NCI-H146 treated with DMSO at 0.1 percent for 48 hours (cell line): ENCODE measurements at regions not wholly inside any gene's neighbourhood (a gene's known extent, or its start where the extent isn't known, plus 50 kb on each side); places are given as distances from the start of the nearest gene placed in this dataset.
"Not testable (repeated sequence)": the region's sequence is repeated elsewhere in the genome, so short reads cannot be mapped to it uniquely, and the experiment has no call there.

Experiments
- DNase-seq: peaks from one replicate; lab custom pipeline; 2025; ENCODE audit not compliant: unreplicated experiment; lab: John Stamatoyannopoulos, UW

DNA sequence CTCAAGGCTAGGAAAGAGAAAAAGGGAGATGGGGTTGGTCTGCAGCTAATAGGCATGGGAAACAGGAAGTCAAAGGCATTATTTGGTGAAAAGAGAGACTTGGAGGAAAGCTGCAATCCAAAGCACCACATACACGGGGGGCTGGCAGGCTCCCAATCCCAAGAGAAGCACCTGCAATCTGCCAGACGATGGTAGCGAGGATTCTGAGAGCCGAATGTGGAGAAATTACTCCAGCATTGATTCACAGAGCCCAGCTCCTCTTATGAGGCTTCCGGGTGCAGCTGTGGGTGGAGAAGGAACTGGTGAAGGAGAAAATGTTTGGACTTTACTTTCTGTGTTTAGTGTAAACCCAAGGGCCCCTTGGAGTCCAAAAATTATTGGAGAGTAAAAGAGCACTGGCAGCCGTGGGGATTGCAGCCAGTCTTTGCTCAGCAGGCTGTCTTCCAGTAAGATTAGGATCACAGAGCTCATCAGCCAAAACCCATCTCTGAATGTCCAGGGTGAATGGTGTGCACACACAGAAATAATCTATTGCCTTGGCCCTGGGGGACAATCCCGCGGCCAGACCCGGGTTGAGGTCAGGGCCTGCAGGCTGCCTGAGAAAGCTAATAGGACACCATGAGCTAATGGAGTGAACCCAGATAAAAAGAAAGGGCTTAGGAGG is 197.6 kb downstream of the KIT start:
- no peak for DNase-seq

DNA sequence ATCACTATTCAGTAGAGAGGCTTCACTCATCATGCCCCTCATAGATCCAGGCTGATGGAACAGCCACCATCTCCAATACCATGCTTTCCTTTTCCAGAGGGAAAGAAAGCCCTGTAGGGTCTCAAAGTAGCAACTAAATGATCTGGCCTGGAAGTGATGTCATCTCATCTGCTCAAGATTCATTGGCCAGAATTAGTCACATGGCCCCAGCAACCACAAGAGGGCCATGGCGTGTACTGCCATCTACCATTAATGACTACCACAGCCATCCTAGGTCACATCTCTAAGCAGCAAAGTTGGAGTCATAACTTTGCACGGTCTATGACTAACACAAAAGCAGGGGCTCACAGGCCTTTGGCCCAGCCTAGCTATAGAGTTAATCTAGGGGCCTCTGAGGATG is 194.8 kb downstream of the KIT start:
- no peak for DNase-seq

DNA sequence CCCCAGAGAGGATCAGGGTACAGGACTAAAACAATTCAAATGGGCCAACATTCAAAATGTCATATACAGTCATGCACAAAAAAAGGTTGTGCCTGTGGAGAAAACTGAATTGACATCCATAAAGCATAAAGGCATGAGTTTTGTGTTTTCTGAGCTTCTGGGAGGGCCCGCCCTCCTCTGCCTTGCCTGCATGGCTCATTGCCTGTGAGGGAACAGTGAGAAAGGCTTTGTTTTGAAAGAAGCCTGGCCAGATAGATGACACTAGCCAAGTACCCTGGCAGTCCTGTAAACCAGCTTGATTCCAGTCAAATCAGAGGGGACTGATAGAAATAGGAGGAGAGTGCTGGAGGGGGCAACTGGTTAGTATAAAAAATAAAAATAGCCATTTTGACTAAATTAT is 194.3 kb downstream of the KIT start:
- DNase-seq: no peak

DNA sequence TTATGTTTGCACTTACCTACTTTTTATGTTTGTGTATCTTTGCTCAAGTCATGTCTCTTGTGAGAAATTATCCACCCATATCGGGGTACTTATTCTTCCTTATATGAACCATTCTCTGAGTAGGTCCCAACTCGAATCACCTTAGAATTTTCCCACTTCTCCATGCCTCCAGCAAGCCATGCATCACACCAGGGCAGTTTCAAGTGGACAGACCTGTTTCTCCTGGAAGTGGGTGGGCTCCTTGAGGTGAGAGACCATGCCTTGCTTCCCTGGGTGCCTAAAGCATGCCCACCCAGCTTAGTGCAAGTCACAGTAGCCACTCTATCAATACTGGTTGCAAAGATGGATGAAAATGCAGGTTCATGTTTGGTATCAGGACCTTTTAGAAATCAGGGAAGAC is 187.2 kb downstream of the KIT start:
- DNase-seq: no peak

DNA sequence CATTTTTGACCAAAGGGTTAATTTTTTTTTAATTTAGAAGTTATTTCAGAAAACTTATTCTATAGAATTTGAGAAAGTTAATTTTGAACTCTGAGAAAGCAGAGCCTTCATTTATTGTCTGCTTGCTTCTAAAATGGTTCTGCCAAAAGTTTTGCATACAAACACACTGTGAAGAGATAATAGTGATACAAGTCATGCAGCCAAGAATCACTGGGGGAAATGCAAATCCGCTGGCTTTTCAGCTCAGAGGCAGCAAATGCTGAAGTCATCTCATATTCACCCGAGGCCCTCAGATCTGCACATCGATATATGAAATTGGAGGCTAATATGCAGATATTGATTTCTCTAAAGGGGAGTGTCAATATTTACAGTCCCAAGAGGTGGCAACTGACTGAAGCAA is 186.2 kb downstream of the KIT start:
- DNase-seq: no peak

DNA sequence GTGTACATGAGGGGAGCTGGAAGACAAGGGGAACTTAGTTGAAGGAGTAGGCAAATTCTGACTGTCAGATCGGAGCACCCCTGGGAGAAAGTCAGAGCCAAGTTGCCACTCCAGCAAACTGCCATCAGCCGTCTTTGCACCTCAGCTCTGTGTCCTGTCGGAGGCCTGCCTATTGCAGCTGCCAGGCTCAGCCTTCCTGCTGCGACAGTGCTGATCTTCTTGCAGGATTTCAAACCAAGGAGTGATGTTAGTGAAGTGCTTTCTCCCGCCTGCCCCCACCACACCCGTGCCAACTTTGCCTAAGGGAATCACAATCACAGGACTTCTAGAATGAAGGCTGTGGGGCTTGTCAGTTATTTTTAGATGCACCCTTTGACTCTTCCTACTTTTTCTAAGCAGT is 185.3 kb downstream of the KIT start:
- no peak for DNase-seq

DNA sequence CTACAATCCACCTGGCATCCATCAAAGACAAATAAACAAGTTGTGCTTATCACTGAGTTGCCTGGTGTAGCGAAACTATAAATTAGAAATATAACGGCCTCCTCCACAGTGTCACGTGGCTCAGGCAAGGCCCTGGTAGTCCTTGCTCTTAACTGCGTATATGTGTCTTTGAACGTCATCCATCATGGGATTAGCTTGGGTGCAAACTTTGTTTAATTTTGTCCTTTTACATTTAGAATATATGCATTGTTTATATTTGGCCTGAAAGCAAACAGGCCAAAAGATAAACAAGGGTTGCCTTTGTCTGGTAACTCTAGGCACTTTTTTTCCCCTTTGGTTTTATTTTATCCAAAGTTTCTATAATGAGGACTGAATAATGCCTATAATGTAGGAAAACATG is 184.9 kb downstream of the KIT start:
- DNase-seq: no peak

DNA sequence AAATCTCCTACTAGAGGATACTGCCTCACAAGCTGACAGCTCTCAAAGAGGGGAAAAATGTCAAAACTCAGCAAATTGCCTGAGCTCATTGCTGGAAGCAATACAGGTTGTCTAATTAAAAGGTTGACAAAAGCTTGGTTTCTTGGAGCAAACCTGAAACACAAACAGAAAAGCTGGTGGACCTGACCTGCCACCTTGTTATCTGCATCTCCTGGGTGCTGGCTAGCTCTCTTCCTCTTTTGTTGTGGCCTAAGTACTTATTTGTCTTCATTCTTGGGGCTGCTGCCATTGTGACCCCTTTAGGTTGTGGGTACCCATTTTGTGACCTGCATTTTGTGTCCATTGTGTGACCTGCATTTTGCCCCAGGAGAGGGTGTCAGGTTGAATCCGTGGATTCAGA is 184.5 kb downstream of the KIT start:
- no peak for DNase-seq

DNA sequence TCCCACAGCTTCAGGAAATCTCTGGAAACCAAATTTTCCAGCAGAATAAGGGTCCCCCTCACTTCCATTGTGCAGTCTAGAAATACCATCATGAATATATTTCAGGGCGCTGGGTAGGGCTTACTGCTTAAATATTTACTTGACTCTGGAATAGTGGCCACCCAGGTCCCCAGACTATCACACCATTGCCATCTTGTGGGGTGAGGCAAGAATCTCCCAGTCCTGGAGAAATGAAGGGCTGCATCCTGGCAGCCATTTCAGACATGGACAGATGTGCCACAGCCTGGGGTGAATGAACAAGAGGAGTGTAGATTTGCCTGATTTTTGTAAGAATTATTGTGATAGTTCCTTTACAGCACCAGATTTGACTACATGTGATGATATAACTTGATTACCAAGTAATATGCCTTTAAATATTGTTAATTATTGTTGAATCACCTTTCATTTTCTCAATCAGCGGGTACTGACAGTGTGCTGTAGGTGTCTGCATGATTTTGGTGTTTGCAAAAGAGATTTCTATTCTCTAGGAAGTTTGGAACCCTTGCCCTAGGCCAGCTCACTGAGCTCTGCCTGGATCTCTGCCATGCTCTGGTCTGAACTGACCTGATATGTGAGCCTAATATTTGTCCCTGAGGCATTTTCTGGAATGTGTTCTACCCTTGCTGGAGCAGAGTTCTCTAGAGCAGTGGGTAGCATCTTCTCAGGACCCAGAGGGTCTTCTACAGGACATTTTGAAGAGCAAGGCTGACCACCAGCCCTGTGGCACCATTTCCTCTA is 183.4 kb downstream of the KIT start:
- DNase-seq: no peak

DNA sequence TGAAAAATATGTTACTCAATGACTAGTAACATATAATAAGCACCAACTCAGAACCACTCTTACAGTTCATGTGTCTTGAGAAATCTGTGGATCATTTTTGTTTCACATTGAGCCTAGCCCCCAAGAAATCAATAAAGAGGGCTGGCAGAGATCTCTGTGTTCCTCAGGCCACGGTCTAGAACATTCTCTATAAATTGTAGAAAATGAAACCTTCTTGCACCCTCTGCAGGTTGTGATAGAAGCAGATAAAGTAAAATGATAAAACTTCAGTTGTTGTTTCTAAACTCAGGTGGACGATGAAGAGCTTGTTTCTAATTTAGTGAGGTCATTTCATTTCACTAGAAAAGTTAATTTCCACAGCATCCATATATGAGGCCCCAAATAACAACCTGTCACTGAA is 182.7 kb downstream of the KIT start:
- no peak for DNase-seq

DNA sequence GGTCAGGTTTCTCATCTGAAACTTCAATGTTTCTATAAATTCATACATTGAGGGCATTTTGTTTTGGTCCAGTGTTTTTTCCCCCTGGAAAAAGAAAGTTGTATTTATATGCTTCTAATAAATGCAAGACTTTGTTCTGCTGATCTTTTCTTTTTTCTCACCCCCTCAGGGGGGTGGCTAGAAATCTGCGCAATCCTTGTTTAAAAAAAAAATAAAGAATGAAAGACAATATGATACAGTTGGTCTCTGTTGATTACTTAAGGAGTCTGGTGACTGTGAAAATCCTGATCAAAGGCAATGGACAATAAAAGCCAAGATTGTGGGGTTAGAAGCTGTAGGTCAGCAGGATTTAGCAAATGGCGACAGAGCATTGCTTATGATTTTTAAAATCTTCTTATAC is 180.5 kb downstream of the KIT start:
- DNase-seq: no peak

DNA sequence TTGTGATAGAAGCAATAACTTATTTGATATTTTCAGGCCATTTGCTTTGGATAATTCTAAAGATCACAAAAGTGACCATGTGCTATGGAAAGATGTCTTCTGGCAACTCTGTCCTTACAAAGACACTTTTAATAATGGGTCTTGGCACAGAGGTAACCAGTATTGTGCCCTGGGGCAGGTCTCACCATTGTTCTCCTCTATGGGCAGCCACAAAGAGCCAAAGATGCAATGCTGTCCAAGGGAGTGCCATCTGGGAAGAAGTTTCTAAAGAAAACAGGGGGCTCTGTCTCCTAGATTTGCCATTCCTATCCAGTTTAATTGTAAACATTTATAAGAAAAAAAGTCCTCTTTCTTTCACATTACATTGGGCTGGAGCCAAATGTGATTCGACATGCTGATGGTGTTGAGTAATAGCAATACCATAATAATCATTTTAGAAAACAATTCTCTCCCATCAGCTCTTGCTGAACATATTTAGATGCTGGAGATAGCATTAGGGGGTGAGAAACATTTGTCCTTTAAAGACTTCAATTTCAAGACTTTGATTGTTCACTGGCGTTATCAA is 179.9 kb downstream of the KIT start:
- DNase-seq: no peak

DNA sequence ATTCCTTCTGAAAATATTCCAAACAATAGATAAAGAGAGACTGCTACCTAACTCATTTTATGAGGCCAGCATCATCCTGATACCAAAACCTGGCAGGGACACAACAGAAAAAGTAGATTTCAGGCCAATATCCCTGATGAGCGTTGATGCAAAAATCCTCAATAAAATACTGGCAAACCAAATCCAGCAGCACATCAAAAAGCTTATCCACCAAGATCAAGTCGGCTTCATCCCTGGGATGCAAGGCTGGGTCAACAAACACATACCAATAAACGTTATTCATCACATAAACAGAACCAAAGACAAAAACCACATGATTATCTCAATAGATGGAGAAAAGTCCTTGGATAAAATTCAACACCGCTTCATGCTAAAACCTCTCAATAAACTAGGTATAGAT is 170.6 kb downstream of the KIT start:
- not testable (repeated sequence) for DNase-seq

DNA sequence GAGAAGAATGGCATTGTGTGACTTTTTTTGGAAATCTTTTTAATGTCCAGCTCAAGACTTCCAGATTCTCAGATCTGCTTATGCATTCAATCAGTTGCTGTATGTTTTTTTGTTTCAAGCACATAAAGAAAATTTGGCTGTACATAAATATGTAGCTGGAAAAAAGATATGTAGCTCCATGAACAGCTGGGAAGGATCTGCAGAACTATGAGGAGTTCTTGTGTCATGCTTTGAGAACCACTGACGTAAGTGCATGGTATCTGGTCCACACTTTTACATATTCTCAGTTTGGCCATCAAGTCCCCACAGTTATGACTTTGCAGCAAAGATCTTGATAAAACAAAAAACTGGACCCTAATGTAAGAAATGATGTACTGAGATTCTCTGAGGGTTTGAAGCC is 165.9 kb downstream of the KIT start:
- no peak for DNase-seq

DNA sequence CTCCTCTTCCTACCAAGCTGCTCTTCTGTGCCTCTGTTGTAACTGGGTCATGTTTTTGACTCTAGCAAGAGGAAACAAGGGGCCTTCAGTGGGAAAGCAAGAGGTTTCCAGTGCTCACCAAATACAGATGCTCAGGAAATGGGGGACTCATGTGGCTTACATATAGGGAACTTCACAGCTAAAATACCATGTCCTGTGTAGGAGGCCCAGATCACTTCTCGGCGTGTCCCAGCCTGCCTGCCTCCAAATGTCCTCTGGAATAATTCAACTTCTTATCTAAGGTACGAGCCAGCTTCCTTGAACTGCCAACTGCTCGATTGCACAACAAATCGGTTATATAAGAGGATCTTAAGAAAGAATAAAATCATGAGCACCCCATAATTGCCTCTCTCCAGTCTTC is 161.3 kb downstream of the KIT start:
- DNase-seq: no peak

DNA sequence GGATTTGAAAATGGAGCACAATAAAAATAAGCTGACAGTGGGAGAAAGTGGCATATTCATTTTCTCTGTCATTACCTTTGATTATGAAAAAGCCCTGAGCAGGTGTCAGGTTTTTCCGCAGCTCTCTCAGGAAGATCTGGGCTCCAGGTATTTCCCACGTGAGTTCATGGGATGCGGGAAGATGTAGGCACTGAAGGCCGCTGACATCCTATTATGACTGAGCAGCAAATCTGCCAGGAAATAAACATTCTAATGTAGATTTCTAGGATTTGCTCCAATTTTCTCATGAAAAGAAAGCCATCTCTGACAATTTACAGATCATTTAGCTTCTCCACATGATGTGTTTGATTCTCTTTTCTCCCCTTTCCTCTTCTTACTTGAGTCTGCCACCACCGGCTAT is 160.7 kb downstream of the KIT start:
- DNase-seq: no peak

DNA sequence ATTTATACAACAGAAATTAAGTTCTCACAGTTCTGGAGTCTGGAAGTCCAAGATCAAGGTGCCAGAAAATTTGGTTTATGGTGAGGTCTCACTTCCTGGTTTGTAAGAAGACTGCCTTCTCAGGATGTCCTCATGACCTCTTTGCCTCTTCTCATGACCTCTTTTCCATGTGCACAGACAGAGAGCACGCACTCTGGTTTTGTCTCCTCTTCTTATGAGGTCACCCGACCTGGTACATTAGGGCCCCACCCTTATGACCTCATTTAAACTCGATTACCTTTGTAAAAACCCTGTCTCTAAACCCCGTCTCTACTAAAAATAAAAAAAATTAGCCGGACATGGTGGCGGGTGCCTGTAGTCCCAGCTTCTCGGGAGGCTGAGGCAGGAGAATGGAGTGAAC is 155.9 kb downstream of the KIT start:
- no peak for DNase-seq

DNA sequence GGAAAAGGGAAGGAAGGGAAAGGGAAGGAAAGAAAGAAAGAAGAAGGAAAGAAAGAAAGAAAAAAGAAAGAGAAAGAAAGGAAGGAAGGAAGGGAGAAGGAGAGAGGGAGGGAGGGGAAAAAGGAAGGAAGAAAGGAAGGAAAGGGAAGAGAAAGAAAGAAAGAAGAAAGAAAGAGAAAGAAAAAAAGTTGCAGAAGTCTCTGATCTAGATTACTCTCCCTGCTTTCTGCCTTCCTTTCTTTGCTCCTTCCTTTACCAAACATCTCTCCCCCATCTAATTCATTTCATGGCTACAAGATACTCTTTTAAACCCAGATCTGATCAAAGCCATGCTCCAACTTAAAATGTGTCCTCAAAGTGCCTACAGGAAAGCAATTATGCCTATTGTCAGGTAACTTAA is 148.6 kb downstream of the KIT start:
- DNase-seq: no peak

DNA sequence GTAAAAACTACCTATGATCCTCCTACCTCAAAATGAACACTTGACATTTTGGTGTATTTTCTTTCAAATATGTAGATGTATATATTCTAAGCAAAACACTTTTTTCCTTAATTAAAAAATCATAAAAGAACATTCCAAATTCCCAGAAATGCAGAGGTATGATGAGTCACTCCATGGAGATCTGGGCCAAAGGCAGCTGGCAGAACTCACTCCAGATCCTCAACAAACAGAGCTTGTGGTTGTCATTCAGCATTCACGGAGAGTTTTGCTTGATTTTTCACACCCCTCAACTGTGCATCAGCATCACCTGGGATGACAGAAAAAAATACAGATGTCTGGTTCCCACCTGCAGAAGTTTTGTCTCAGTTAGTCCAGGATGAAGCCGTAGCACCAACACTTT is 144.6 kb downstream of the KIT start:
- no peak for DNase-seq

DNA sequence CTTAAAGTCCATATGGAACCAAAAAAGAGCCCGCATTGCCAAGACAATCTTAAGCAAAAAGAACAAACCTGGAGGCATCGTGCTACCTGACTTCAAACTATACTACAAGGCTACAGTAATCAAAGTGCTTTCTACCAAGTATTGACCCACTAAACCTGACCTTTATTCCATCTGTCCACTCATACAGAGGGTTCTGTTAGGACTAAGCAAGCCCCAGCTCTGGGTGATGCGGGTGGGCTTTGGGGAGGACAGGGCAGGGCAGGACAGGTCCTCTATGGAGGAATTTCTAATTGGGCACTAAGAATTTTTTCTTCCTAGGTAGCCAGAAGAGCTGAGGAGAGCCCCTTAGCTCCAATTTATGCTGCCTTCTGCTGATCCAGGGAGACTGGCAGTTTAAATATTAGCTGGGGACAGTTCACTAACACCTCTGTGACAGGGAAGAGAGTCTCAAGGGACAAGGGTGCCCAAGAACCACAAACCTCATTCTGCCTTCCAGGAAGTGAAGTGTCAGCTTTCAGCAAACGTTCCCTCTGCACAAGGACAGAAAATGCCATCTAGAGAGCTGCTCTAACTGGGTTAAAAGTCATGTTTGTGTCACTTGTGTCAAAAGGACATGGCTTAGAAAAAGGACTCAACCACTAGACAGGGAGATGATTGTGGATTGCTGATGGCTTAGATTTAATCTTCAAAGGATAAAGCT is 143.2 kb downstream of the KIT start:
- no peak for DNase-seq

DNA sequence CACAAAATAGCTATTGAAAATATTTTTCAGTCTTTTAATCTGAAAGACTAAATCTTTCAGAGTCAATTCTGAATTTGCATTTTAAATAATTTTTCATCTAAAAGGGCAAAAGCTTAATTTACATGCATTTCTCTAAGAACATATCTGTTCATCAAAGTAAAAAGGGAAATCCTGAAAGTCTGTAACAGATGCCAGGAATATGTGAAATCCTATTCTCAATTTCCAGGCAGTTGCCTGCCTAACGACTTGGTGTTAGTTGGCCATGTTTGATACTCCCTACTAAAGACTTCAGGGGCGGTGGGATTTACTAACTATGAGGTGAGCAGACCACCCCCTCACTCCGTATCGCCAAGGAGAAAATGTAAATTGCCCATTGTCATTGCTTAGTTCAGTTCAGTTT is 136.8 kb downstream of the KIT start:
- no peak for DNase-seq

DNA sequence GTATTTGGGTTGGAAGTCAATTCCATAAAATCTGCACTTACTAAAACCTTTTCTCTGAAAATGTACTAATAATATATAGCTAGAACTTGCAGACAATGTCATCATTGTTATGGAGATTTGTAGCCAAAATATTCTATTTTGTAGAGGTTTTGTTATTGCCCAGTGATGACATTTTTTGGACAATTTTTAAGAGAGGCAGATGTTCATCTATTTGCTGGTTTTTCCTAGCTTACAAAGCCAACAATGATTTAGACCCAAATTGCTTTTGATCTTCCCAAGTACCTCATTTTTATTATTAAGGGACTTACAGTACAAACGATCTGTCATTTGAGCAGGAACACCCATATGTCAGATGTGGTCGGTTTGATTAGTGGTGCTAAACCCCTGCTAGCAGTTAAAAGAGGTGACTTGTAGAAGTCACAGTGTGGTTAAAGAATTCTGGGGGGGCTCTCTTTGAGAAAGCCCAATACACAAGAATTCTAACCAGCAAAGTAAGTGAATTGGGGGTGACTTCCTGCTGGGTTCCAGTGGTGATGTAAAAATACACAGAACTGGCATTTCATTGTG is 136.2 kb downstream of the KIT start:
- no peak for DNase-seq
